C1 segment of cervical spinal cord (tissue), 14 donors: ENCODE measurements at regions not wholly inside any gene's neighbourhood (a gene's known extent, or its start where the extent isn't known, plus 50 kb on each side); places are given as distances from the start of the nearest gene placed in this dataset.
"Not testable (repeated sequence)": the region's sequence is repeated elsewhere in the genome, so short reads cannot be mapped to it uniquely, and the experiment has no call there.

Experiments
- DNase-seq, 14 donors: peaks; one replicate each; lab custom pipeline; 2025; lab: John Stamatoyannopoulos, UW

- DNase-seq = no peak
Observed at GRCh38 chr6:135605278-135605790, 107.8 kb upstream of the AHI1 start.

GRCh38 chr6:135606392-135606791 lies 108.9 kb upstream of the AHI1 start:
- no peak for DNase-seq

- DNase-seq = no peak
Observed at GRCh38 chr6:135608031-135608430, 110.5 kb upstream of the AHI1 start.

GRCh38 chr6:135610192-135610591 lies 112.7 kb upstream of the AHI1 start:
- DNase-seq = not testable (repeated sequence)

- DNase-seq = no peak
Observed at GRCh38 chr6:135616655-135617054, 119.1 kb upstream of the AHI1 start.

- DNase-seq = no peak
Observed at GRCh38 chr6:135617222-135617621, 119.7 kb upstream of the AHI1 start.

GRCh38 chr6:135622081-135622480 lies 124.5 kb upstream of the AHI1 start:
- DNase-seq = no peak

- no peak for DNase-seq
Observed at GRCh38 chr6:135623979-135624378, 126.4 kb upstream of the AHI1 start.

GRCh38 chr6:135624402-135625295 lies 127.1 kb upstream of the AHI1 start:
- no peak for DNase-seq

DNA sequence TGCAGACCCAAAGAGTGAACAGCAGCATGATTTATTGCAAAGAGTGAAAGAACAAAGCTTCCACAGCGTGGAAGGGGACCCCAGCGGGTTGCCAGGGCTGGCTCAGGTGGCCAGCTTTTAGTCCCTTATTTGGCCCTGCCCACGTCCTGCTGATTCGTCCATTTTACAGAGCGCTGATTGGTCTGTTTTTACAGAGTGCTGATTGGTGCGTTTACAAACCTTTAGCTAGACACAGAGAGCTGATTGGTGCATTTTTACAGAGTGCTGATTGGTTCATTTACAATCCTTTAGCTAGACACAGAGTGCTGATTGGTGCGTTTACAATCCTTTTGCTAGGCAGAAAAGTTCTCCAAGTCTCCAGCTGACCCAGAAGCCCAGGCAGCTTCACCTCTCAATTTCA lies 128.5 kb upstream of the AHI1 start:
- not testable (repeated sequence) for DNase-seq

GRCh38 chr6:135627092-135627715 lies 129.7 kb upstream of the AHI1 start:
- no peak for DNase-seq

GRCh38 chr6:135630789-135631376 lies 133.3 kb upstream of the AHI1 start:
- DNase-seq = no peak

DNA sequence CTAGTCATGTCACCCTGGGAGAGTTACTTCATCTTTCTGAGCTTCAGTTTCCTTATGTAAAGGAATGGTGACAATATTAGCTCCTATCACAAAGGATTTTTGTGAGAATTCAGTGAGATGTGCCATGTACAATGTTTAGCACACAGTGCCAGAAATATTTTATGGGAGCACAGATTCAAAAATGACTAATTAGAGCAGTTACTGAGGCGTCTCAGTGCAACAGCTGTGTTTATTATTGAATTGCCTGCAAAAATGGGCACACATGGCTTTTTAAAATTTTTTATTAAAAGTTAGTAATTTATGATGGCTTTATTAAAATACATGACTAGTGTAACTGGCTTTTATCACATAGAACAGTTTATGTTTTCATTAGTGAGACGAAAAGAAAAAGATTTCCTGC lies 134.3 kb upstream of the AHI1 start:
- DNase-seq = no peak

GRCh38 chr6:135633573-135633972 lies 136.0 kb upstream of the AHI1 start:
- DNase-seq = no peak

- DNase-seq = no peak
Observed at GRCh38 chr6:135637701-135638100, 140.2 kb upstream of the AHI1 start.

DNA sequence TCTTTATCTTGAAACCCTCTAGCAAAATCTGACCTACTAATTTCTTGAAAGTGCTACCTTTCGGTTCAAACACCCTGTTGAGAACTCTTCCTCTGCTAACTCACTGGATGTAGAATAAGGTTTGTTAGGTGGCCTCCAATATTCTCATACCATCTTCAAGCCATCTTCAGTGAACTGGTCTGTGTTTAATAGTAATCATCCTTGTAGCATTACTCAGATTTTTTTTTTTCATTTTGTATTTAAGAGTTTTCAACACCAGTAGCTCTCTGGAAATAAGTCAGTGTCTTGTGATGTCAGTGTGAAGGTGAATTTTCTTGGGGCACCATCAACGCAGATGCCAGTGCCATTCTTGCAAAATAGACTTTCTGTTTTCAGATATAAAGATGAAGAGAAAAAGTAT lies 140.6 kb upstream of the AHI1 start:
- DNase-seq = no peak

GRCh38 chr6:135640048-135640447 lies 142.5 kb upstream of the AHI1 start:
- DNase-seq = no peak

DNA sequence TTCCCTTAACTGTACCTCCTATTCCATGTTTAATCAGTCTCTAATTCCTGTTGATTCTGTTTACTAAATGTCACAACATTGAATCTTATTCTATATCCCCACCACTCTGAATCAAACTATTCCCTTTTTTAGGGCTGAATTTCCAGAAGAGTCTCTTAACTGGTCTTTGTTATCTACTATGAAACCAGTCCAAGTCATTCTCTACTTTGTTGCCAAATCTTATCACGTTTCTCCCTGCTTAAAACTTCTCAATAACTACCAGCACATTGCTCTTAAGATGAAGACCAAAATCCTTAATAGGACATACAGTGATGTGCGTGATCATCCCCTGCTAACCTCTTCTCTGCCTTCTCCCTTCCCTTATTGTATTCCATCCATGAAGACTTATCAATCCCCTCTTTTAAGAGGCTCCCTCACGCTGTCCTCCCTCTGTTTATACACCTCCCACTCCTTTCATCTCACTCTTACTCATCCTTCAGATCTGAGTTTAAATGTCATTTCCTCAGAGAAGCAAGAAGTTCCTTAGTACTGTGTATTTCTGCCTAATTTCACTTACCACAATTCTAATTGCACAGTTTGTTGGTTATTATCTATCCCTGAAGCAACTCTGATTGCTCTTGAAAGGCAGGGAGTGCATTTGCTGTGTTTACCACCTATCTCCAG lies 143.0 kb upstream of the AHI1 start:
- no peak for DNase-seq

GRCh38 chr6:135642912-135643311 lies 145.4 kb upstream of the AHI1 start:
- no peak for DNase-seq

GRCh38 chr6:135644394-135644793 lies 146.9 kb upstream of the AHI1 start:
- DNase-seq = no peak

DNA sequence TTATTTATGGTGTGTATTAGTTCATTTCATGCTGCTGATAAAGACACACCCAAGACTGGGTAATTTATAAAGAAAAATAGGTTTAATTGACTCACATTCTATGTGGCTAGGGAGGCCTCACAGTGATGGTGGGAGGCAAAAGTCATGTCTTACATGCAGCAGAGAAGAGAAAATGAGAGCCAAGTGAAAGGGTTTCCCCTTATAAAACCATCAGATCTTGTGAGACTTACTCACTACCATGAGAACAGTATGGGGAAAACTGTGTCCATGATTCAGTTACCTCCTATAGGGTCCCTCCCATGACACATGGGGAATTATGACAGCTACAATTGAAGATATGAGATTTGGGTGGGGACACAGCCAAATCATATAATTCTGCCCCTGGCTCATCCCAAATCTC lies 150.0 kb upstream of the AHI1 start:
- no peak for DNase-seq
